WERI-Rb-1 (cell line): ENCODE measurements at regions not wholly inside any gene's neighbourhood (a gene's known extent, or its start where the extent isn't known, plus 50 kb on each side); places are given as distances from the start of the nearest gene placed in this dataset.

ENCODE experiments used
- DNase-seq: peaks from one replicate; pipeline ENCODE4 v3.0.0-alpha.2; 2020
- H3K27ac ChIP-seq: fragments of 250-450 bp; sonication (Bioruptor Pico); 2 replicates; pipeline ENCODE4 v1.5.1; 2020; ENCODE audit warnings: mild to moderate bottlenecking, moderate library complexity
- H3K27me3 ChIP-seq: fragments of 250-450 bp; sonication (Bioruptor Pico); 2 replicates; pipeline ENCODE4 v1.5.1; 2021; ENCODE audit warnings: mild to moderate bottlenecking, low read depth, moderate library complexity; ENCODE audit not compliant: insufficient read depth, severe bottlenecking
- H3K36me3 ChIP-seq: fragments of 250-450 bp; sonication (Bioruptor Pico); 2 replicates; pipeline ENCODE4 v1.5.1; 2020; ENCODE audit warnings: mild to moderate bottlenecking, moderate library complexity
- H3K4me3 ChIP-seq: 2 replicates; pipeline ENCODE4 v1.5.1; 2011; ENCODE audit warnings: low read depth, mild to moderate bottlenecking, control low read depth, low read length
- H3K9me3 ChIP-seq: fragments of 250-450 bp; sonication (Bioruptor Pico); 2 replicates; pipeline ENCODE4 v1.5.1; 2021; ENCODE audit warnings: mild to moderate bottlenecking, moderate library complexity; ENCODE audit not compliant: severe bottlenecking
- CTCF ChIP-seq: IDR thresholded peaks from 2 replicates; pipeline ENCODE4 v1.5.1; 2011; ENCODE audit warnings: low read depth, mild to moderate bottlenecking, control low read depth, inconsistent platforms, low read length

- H3K27ac ChIP-seq = no peak overlapping the region
- no peak for DNase-seq
- TF ChIP-seq CTCF = no peak
These were observed 262.8 kb downstream of the ZEB1 start for GRCh38 chr10:31581741-31582323.

GRCh38 chr10:31580646-31581045 lies 261.6 kb downstream of the ZEB1 start:
- DNase-seq = no peak

More at GRCh38 chr10:31581741-31582323, 262.8 kb downstream of the ZEB1 start:
- Histone ChIP-seq H3K27me3 (no peaks in the 10 kb centered on the region), H3K9me3 (no peaks in the 10 kb centered on the region), H3K36me3 (no peaks in the 10 kb centered on the region), H3K4me3 (no peak overlapping the region)

More at GRCh38 chr10:31580646-31581045, 261.6 kb downstream of the ZEB1 start:
- Histone ChIP-seq H3K9me3 (no peaks in the 10 kb centered on the region), H3K36me3 (no peaks in the 10 kb centered on the region), H3K27me3 (no peaks in the 10 kb centered on the region), H3K27ac (no peak overlapping the region), H3K4me3 (no peak overlapping the region)
- no peak for TF ChIP-seq CTCF
